WTC11 (cell line): ENCODE measurements at regions not wholly inside any gene's neighbourhood (a gene's known extent, or its start where the extent isn't known, plus 50 kb on each side); places are given as distances from the start of the nearest gene placed in this dataset.
A peak's percentile ranks its signal among the peaks of the same experiment; 100 is the strongest.

ENCODE experiments used
- ATAC-seq: fragments of 200-7000 bp; cut with Tn5 transposase; 2 replicates; pipeline ENCODE4 v1.10.0; 2021; ENCODE audit warnings: mild to moderate bottlenecking, moderate library complexity
- CTCF ChIA-PET: fragments of 300-600 bp; sonication (Branson Sonifier 250); formaldehyde crosslinking; loops from one replicate; lab custom pipeline; 2021; ENCODE audit warnings: antibody characterized with exemption; lab: Charles Lee
- POLR2A ChIA-PET: fragments of 350-600 bp; sonication (Branson Sonifier 250); formaldehyde crosslinking; loops from one replicate; lab custom pipeline; 2021; ENCODE audit warnings: antibody characterized with exemption; lab: Charles Lee
- DNase-seq: peaks from one replicate; pipeline ENCODE4 v3.0.0; 2021; ENCODE audit warnings: low spot score
- H3K27ac Mint-ChIP-seq: 2 replicates; pipeline ENCODE4 v1.8.0; 2021; ENCODE audit warnings: mixed read lengths
- H3K27me3 Mint-ChIP-seq: 2 replicates; pipeline ENCODE4 v1.8.0; 2021; ENCODE audit warnings: low read depth, mild to moderate bottlenecking, moderate library complexity, mixed read lengths
- H3K36me3 Mint-ChIP-seq: 2 replicates; pipeline ENCODE4 v1.8.0; 2021; ENCODE audit warnings: mixed read lengths
- H3K4me1 Mint-ChIP-seq: 2 replicates; pipeline ENCODE4 v1.8.0; 2022; ENCODE audit warnings: mixed read lengths
- H3K4me3 Mint-ChIP-seq: 2 replicates; pipeline ENCODE4 v1.8.0; 2021; ENCODE audit warnings: mild to moderate bottlenecking, moderate library complexity, mixed read lengths
- H3K9me3 Mint-ChIP-seq: 2 replicates; pipeline ENCODE4 v1.8.0; 2021; ENCODE audit warnings: mixed read lengths
- ESRRA ChIP-seq: sonication (generic); formaldehyde crosslinking; IDR thresholded peaks from 2 replicates; pipeline ENCODE4 v1.8.1; 2022; ENCODE audit warnings: mild to moderate bottlenecking, missing genetic modification reagents, borderline replicate concordance
- ETV6 ChIP-seq: sonication (generic); formaldehyde crosslinking; IDR thresholded peaks from 2 replicates; pipeline ENCODE4 v1.8.1; 2022; ENCODE audit warnings: mild to moderate bottlenecking, missing genetic modification reagents
- FOXJ3 ChIP-seq: sonication (generic); formaldehyde crosslinking; IDR thresholded peaks from 2 replicates; pipeline ENCODE4 v1.9.0; 2021; ENCODE audit warnings: missing genetic modification reagents, mild to moderate bottlenecking, borderline replicate concordance
- FOXP1 ChIP-seq: sonication (generic); formaldehyde crosslinking; IDR thresholded peaks from 2 replicates; pipeline ENCODE4 v1.8.0; 2022; ENCODE audit warnings: missing genetic modification reagents, mild to moderate bottlenecking, moderate library complexity, borderline replicate concordance
- JAZF1 ChIP-seq: fragments of 250-450 bp; sonication (Bioruptor Pico); IDR thresholded peaks from 2 replicates; pipeline ENCODE4 v1.9.0; 2021; ENCODE audit warnings: moderate library complexity, mild to moderate bottlenecking, inconsistent platforms
- JUN ChIP-seq: sonication (generic); formaldehyde crosslinking; IDR thresholded peaks from 2 replicates; pipeline ENCODE4 v1.8.0; 2023; ENCODE audit warnings: mild to moderate bottlenecking, missing genetic modification reagents
- KAT7 ChIP-seq: sonication (generic); formaldehyde crosslinking; IDR thresholded peaks from 2 replicates; pipeline ENCODE4 v1.8.1; 2023; ENCODE audit warnings: missing genetic modification reagents, mild to moderate bottlenecking, borderline replicate concordance
- NR3C1 ChIP-seq: sonication (generic); formaldehyde crosslinking; conservative IDR thresholded peaks from 2 replicates; pipeline ENCODE4 v1.8.1; 2023; ENCODE audit warnings: low read depth, mild to moderate bottlenecking, missing genetic modification reagents
- SP1 ChIP-seq: sonication (generic); formaldehyde crosslinking; conservative IDR thresholded peaks from 2 replicates; pipeline ENCODE4 v1.8.1; 2022; ENCODE audit warnings: missing genetic modification reagents
- ZBTB21 ChIP-seq: sonication (generic); formaldehyde crosslinking; IDR thresholded peaks from 2 replicates; pipeline ENCODE4 v1.8.1; 2023; ENCODE audit warnings: mild to moderate bottlenecking, missing genetic modification reagents, borderline replicate concordance
- ZNF317 ChIP-seq: sonication (generic); formaldehyde crosslinking; IDR thresholded peaks from 2 replicates; pipeline ENCODE4 v1.8.1; 2023; ENCODE audit warnings: low read depth, mild to moderate bottlenecking, moderate library complexity, missing genetic modification reagents, borderline replicate concordance
- TF ChIP-seq, protein P1 (sequence below): fragments of 250-450 bp; sonication (Bioruptor Pico); IDR thresholded peaks from 2 replicates; pipeline ENCODE4 v1.9.0; 2021; ENCODE audit warnings: mild to moderate bottlenecking, borderline replicate concordance
- TF ChIP-seq, protein P2 (sequence below): sonication (generic); formaldehyde crosslinking; IDR thresholded peaks from 2 replicates; pipeline ENCODE4 v1.8.1; 2022; ENCODE audit warnings: mild to moderate bottlenecking, missing genetic modification reagents, moderate library complexity, borderline replicate concordance
- TF ChIP-seq, protein P3 (sequence below): fragments of 250-450 bp; sonication (Bioruptor Pico); IDR thresholded peaks from 2 replicates; pipeline ENCODE4 v1.8.0; 2021; ENCODE audit warnings: mild to moderate bottlenecking
- TF ChIP-seq, protein P4 (sequence below): sonication (generic); formaldehyde crosslinking; IDR thresholded peaks from 2 replicates; pipeline ENCODE4 v1.8.0; 2022; ENCODE audit warnings: mild to moderate bottlenecking, missing genetic modification reagents
- TF ChIP-seq, protein P5 (sequence below): fragments of 250-450 bp; sonication (Bioruptor Pico); IDR thresholded peaks from 2 replicates; pipeline ENCODE4 v1.9.0; 2021; ENCODE audit warnings: mild to moderate bottlenecking
- TF ChIP-seq, protein P6 (sequence below): fragments of 250-450 bp; sonication (Bioruptor Pico); conservative IDR thresholded peaks from 2 replicates; pipeline ENCODE4 v1.9.0; 2021; ENCODE audit warnings: mild to moderate bottlenecking

DNA sequence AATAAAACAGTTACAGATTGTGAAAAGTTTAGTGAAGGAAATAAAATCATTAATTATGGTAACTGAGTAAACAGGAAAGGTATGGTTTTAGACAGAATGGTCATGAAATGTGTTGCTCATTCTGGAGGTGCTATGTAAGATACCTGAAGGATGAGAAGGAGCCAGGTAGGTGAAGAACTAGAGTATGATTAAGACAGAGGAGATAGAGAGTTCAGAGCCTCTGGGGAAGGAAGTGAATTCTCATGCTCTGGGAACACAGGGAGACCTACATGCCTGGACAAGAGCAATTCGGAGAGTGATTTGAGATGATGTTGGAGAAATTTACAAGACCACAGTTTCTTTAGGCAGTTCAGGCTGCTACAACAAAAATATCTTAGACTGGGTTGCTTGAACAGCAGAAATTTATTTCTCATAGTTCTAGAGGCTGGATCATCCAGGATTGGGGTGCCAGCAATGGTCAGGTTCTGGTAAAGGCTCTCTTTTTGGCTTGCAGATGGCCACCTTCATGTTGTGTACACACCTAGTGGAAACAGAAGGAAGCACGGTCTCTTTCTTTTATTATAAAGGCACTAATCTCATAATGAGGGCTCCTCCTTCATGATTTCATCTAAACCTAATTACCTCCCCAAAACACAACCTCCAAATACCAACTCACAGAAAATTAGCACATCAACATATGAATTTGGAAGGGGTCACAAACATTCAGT, 1416.1 kb downstream of the PCDH7 start (continued):
- TF ChIP-seq, protein P1, sequence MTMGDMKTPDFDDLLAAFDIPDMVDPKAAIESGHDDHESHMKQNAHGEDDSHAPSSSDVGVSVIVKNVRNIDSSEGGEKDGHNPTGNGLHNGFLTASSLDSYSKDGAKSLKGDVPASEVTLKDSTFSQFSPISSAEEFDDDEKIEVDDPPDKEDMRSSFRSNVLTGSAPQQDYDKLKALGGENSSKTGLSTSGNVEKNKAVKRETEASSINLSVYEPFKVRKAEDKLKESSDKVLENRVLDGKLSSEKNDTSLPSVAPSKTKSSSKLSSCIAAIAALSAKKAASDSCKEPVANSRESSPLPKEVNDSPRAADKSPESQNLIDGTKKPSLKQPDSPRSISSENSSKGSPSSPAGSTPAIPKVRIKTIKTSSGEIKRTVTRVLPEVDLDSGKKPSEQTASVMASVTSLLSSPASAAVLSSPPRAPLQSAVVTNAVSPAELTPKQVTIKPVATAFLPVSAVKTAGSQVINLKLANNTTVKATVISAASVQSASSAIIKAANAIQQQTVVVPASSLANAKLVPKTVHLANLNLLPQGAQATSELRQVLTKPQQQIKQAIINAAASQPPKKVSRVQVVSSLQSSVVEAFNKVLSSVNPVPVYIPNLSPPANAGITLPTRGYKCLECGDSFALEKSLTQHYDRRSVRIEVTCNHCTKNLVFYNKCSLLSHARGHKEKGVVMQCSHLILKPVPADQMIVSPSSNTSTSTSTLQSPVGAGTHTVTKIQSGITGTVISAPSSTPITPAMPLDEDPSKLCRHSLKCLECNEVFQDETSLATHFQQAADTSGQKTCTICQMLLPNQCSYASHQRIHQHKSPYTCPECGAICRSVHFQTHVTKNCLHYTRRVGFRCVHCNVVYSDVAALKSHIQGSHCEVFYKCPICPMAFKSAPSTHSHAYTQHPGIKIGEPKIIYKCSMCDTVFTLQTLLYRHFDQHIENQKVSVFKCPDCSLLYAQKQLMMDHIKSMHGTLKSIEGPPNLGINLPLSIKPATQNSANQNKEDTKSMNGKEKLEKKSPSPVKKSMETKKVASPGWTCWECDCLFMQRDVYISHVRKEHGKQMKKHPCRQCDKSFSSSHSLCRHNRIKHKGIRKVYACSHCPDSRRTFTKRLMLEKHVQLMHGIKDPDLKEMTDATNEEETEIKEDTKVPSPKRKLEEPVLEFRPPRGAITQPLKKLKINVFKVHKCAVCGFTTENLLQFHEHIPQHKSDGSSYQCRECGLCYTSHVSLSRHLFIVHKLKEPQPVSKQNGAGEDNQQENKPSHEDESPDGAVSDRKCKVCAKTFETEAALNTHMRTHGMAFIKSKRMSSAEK (CRISPR knock-in tag): no peak
- TF ChIP-seq, protein P2, sequence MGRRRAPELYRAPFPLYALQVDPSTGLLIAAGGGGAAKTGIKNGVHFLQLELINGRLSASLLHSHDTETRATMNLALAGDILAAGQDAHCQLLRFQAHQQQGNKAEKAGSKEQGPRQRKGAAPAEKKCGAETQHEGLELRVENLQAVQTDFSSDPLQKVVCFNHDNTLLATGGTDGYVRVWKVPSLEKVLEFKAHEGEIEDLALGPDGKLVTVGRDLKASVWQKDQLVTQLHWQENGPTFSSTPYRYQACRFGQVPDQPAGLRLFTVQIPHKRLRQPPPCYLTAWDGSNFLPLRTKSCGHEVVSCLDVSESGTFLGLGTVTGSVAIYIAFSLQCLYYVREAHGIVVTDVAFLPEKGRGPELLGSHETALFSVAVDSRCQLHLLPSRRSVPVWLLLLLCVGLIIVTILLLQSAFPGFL (CRISPR knock-in tag): no peak
- TF ChIP-seq KAT7 (CRISPR knock-in tag): no peak
- TF ChIP-seq, all 79 proteins: peak for 0

DNA sequence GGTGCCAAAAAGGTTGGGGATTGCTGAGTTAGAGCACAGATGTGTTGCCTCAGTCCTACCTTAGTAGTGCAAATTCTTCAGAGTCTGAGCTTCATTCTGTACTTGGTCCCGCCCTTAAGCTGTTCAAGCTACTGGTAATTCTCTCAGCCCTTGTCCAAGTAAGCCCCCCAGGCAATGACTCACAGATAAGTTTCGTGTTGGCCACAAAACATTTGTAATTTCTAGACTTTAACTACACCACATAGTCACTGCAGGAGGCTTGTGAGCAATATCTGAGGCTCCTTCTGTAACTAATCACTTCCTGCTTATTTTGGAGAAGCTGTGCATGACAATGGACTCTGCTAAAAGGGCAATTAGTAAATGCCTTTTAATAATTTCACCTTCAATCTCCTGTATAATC, 1420.5 kb downstream of the PCDH7 start:
- ATAC-seq (peak; percentile 64; the same call in 1 of the 2 replicates), DNase-seq (no peak)
- no peaks in the 10 kb centered on the region for H3K27me3 Mint-ChIP-seq
- ChIA-PET POLR2A (no interaction called here), CTCF (no interaction called here)
- peaks cover 11% of the 10 kb centered on the region; the same call in 1 of the 2 replicates for H3K9me3 Mint-ChIP-seq
- no peak overlapping the region for H3K27ac Mint-ChIP-seq
- H3K36me3 Mint-ChIP-seq: no peaks in the 10 kb centered on the region
- H3K4me1 Mint-ChIP-seq: peaks cover 12% of the 10 kb centered on the region
- no peak overlapping the region for H3K4me3 Mint-ChIP-seq
- TF ChIP-seq, protein P2 (CRISPR knock-in tag): no peak
- TF ChIP-seq, protein P3, sequence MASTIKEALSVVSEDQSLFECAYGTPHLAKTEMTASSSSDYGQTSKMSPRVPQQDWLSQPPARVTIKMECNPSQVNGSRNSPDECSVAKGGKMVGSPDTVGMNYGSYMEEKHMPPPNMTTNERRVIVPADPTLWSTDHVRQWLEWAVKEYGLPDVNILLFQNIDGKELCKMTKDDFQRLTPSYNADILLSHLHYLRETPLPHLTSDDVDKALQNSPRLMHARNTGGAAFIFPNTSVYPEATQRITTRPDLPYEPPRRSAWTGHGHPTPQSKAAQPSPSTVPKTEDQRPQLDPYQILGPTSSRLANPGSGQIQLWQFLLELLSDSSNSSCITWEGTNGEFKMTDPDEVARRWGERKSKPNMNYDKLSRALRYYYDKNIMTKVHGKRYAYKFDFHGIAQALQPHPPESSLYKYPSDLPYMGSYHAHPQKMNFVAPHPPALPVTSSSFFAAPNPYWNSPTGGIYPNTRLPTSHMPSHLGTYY (CRISPR knock-in tag): no peak
- TF ChIP-seq ZBTB21 (CRISPR knock-in tag): no peak
- TF ChIP-seq NR3C1 (CRISPR knock-in tag): no peak
- no peak for TF ChIP-seq JUN (CRISPR knock-in tag)
- TF ChIP-seq, protein P4, sequence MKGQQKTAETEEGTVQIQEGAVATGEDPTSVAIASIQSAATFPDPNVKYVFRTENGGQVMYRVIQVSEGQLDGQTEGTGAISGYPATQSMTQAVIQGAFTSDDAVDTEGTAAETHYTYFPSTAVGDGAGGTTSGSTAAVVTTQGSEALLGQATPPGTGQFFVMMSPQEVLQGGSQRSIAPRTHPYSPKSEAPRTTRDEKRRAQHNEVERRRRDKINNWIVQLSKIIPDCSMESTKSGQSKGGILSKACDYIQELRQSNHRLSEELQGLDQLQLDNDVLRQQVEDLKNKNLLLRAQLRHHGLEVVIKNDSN (CRISPR knock-in tag): no peak
- TF ChIP-seq ETV6 (CRISPR knock-in tag): no peak
- TF ChIP-seq, protein P5, sequence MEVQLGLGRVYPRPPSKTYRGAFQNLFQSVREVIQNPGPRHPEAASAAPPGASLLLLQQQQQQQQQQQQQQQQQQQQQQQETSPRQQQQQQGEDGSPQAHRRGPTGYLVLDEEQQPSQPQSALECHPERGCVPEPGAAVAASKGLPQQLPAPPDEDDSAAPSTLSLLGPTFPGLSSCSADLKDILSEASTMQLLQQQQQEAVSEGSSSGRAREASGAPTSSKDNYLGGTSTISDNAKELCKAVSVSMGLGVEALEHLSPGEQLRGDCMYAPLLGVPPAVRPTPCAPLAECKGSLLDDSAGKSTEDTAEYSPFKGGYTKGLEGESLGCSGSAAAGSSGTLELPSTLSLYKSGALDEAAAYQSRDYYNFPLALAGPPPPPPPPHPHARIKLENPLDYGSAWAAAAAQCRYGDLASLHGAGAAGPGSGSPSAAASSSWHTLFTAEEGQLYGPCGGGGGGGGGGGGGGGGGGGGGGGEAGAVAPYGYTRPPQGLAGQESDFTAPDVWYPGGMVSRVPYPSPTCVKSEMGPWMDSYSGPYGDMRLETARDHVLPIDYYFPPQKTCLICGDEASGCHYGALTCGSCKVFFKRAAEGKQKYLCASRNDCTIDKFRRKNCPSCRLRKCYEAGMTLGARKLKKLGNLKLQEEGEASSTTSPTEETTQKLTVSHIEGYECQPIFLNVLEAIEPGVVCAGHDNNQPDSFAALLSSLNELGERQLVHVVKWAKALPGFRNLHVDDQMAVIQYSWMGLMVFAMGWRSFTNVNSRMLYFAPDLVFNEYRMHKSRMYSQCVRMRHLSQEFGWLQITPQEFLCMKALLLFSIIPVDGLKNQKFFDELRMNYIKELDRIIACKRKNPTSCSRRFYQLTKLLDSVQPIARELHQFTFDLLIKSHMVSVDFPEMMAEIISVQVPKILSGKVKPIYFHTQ (CRISPR knock-in tag): no peak
- TF ChIP-seq JAZF1 (CRISPR knock-in tag): no peak
- TF ChIP-seq FOXP1 (CRISPR knock-in tag): no peak
- no peak for TF ChIP-seq FOXJ3
- TF ChIP-seq ZNF317: no peak
- TF ChIP-seq ESRRA (CRISPR knock-in tag): no peak
- TF ChIP-seq SP1 (CRISPR knock-in tag): no peak
- TF ChIP-seq, protein P6, sequence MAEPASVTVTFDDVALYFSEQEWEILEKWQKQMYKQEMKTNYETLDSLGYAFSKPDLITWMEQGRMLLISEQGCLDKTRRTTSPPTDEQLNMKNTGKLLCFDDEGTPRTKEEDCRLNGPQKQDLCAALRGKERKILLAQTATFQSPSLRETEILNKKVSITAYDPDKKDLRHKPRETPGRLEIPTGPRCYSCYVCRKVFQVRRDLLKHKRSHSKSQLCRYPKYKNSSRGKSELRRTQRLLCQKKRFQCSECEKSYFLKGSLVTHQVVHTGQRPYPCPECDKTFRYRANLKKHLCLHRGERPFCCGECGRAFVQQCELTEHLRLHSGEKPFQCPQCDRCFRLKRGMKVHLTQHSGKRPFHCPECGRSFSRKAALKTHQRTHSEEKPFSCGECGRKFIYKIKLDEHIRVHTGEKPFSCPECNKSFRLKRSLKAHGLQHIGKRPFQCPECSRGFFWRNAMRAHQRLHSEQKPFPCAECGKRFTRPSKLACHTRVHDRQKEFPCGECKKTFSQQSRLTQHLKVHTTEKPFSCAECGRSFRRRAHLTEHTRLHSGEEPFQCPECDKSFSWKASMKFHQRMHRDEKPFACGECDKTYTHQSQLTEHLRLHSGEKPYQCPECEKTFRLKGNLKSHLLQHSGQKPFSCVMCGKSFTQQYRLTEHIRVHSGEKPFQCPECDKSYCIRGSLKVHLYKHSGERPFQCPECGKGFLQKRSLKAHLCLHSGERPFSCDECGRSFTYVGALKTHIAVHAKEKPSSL (CRISPR knock-in tag): no peak
- TF ChIP-seq, all 79 proteins: peak for 0
